SK-N-DZ (cell line): ENCODE measurements at regions not wholly inside any gene's neighbourhood (a gene's known extent, or its start where the extent isn't known, plus 50 kb on each side); places are given as distances from the start of the nearest gene placed in this dataset.

Experiments used
- DNase-seq: peaks from one replicate; pipeline ENCODE4 v3.0.0-alpha.2; 2015; ENCODE audit warnings: low spot score

DNA sequence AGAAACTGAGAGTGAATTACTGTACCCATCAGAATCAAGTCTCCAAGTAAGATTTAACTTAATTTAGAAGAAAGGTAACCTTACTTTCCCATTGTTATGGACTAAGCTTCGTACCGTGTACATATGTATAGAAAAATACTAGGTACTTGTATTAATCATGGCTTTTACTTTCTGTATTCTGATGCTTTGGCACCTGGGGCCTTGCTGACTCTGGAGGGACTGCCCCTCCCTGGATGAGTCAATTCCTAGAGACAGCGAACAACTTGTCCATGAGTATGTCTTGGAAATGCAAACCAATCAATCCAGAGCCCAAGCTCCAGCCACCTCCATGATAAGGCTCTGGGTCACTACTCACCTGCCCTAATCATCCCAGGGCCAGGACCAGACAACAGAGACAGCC, 50.0 kb upstream of the DGKG start:
- no peak for DNase-seq
